NB4 (cell line): ENCODE measurements at regions not wholly inside any gene's neighbourhood (a gene's known extent, or its start where the extent isn't known, plus 50 kb on each side); places are given as distances from the start of the nearest gene placed in this dataset.
A peak's percentile ranks its signal among the peaks of the same experiment; 100 is the strongest.

Experiments used
- DNase-seq: peaks from one replicate; pipeline ENCODE4 v3.0.0; 2010; ENCODE audit warnings: low read depth
- H3K4me3 ChIP-seq: one replicate; pipeline ENCODE4 v1.5.1; 2011; ENCODE audit warnings: mild to moderate bottlenecking, low read depth, low read length, moderate library complexity
- MAX ChIP-seq: IDR thresholded peaks from 2 replicates; pipeline ENCODE4 v1.6.1; 2011; ENCODE audit warnings: low read depth, low read length
- MYC ChIP-seq: IDR thresholded peaks from 2 replicates; pipeline ENCODE4 v1.6.1; 2011; ENCODE audit warnings: low read depth, low read length
- POLR2A ChIP-seq: IDR thresholded peaks from 2 replicates; pipeline ENCODE4 v1.6.1; 2011; ENCODE audit warnings: mild to moderate bottlenecking; ENCODE audit not compliant: insufficient read length; ENCODE audit errors: extremely low read depth
- TF ChIP-seq, protein P1 (sequence below): IDR thresholded peaks from one replicate; pipeline ENCODE4 v1.5.1; 2012; ENCODE audit warnings: low read depth, low read length

- H3K4me3 ChIP-seq: no peak overlapping the region
- DNase-seq: no peak
- TF ChIP-seq POLR2A (no peak), MYC (no peak), MAX (no peak)
- TF ChIP-seq, protein P1, sequence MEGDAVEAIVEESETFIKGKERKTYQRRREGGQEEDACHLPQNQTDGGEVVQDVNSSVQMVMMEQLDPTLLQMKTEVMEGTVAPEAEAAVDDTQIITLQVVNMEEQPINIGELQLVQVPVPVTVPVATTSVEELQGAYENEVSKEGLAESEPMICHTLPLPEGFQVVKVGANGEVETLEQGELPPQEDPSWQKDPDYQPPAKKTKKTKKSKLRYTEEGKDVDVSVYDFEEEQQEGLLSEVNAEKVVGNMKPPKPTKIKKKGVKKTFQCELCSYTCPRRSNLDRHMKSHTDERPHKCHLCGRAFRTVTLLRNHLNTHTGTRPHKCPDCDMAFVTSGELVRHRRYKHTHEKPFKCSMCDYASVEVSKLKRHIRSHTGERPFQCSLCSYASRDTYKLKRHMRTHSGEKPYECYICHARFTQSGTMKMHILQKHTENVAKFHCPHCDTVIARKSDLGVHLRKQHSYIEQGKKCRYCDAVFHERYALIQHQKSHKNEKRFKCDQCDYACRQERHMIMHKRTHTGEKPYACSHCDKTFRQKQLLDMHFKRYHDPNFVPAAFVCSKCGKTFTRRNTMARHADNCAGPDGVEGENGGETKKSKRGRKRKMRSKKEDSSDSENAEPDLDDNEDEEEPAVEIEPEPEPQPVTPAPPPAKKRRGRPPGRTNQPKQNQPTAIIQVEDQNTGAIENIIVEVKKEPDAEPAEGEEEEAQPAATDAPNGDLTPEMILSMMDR: no peak
Observed at GRCh38 chr9:126556560-126557250, 57.0 kb upstream of the LMX1B start.

DNA sequence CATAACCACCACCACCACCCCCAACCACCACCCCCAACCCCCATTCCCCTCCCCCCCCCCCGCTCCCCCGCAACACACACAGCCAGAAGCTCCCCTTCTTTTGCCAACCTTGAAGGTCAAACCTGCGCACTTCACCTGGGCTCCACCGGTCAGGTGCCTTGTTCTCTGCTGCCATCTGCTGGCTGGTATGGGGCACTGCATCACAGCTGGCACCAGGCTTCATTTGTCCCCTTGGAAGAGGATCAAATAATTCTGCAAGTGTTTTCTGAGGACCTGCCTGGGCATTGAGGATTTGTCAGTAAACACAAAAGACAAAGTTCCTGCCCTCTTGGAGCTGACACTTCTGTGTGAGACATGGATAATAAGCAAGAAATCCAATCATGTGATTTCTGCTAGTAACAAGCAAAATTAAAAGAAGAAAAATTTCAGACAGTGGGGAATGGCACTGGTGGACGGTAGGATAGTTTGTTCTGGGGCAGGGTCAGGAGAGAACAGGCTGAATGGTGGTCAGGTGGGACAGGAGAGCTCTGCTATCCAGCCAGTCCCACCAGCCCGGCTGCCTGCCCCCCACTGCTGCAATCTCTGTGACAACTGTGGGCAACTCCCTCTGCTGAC, 55.6 kb upstream of the LMX1B start:
- peak; percentile 65 for DNase-seq
- H3K4me3 ChIP-seq: no peak overlapping the region
- TF ChIP-seq, protein P1: peak; percentile 98
- no peak for TF ChIP-seq MYC
- TF ChIP-seq MAX: no peak
- no peak for TF ChIP-seq POLR2A

DNA sequence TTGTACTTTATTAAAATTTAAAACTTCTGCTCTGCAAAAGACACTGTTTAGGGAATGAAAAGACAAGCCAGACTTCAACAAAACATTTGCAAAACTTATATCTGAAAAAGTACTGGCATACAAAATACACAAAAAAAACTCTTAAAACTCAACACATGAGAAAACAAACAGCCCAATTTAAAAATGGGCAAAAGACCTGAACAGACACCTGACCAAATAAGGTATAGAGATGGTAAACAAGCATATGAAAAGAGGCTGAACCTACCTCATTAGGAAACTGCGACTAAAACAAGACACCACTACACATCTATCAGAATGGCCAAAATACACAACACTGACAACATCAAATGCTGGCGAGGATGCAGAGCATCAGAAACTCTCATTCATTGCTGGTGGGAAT, 54.4 kb upstream of the LMX1B start:
- TF ChIP-seq MAX (no peak), POLR2A (no peak), MYC (no peak)
- TF ChIP-seq, protein P1: no peak
- no peak for DNase-seq
- no peak overlapping the region for H3K4me3 ChIP-seq

DNA sequence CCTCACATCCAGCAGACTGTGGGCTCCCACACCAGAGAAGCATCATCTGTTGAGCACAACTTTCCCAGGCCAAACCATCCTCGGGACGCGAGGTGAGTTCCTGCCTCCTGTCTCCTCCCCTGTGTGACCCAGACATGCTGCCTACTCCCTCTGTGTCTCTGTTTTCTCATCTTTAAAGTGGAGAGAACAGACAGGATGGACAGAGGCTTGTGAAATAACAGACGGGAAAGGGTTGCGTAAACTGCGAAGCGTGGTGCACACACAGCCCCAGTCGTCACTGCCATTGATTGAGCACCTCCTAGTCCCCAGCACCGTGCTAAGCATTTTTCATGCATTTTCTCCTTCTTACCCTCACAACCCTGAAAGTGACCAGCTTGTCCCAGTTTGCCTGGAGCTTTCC, 52.1 kb upstream of the LMX1B start:
- no peak overlapping the region for H3K4me3 ChIP-seq
- TF ChIP-seq MAX (peak; percentile 87), MYC (peak; percentile 92), POLR2A (no peak)
- TF ChIP-seq, protein P1: no peak
- DNase-seq: peak; percentile 91

- no peak for DNase-seq
- no peak overlapping the region for H3K4me3 ChIP-seq
- TF ChIP-seq MAX: no peak
- TF ChIP-seq MYC: no peak
- no peak for TF ChIP-seq POLR2A
- TF ChIP-seq, protein P1: no peak
Observed at GRCh38 chr9:126563556-126563955, 50.2 kb upstream of the LMX1B start.
